ENCODE measurements at regions not wholly inside any gene's neighbourhood (a gene's known extent, or its start where the extent isn't known, plus 50 kb on each side); places are given as distances from the start of the nearest gene placed in this dataset.

DNA sequence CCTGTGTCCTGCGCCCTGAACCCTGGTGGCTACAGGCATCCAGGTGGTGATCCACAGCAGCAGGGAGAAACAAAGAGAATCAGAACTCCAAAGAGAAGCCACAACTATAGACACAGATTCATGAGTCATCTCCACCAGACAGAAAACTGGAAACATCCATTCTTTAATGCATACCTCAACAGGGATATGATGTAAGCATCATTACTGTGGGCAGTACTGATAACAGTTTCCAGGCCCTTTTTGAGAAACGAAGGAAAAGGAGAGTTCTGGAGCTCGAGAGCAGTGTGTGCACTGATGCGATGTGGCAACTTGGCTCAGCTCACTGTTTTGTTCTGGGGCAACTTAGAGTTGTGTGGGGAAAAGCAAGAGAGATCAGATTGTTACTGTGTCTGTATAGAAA, 215.6 kb upstream of the ADAMTS16 start:
- no peak overlapping the region for H3K27ac ChIP-seq (ENCODE audit: low read length)
- no peaks in the 10 kb centered on the region for H3K4me1 ChIP-seq (ENCODE audit: control insufficient read depth, low read depth, low read length)
- H3K9ac ChIP-seq (ENCODE audit: low read length), result no peak overlapping the region
- H3K36me3 ChIP-seq (ENCODE audit: control insufficient read depth, low read depth, low read length), result no peaks in the 10 kb centered on the region
- no peaks in the 10 kb centered on the region for H3K9me3 ChIP-seq (ENCODE audit: control insufficient read depth, low read depth, low read length)
- no peak overlapping the region for H3K4me3 ChIP-seq (ENCODE audit: low read length)
- no peaks in the 10 kb centered on the region for H3K27me3 ChIP-seq (ENCODE audit: control insufficient read depth, insufficient read depth, low read length)

GRCh38 chr5:4927097-4927496, 213.0 kb upstream of the ADAMTS16 start:
- no peak overlapping the region for H3K4me3 ChIP-seq (ENCODE audit: low read length)
- H3K9me3 ChIP-seq (ENCODE audit: control insufficient read depth, low read depth, low read length), result no peaks in the 10 kb centered on the region
- no peaks in the 10 kb centered on the region for H3K4me1 ChIP-seq (ENCODE audit: control insufficient read depth, low read depth, low read length)
- H3K27me3 ChIP-seq (ENCODE audit: control insufficient read depth, insufficient read depth, low read length), result no peaks in the 10 kb centered on the region
- H3K9ac ChIP-seq (ENCODE audit: low read length), result no peak overlapping the region
- no peak overlapping the region for H3K27ac ChIP-seq (ENCODE audit: low read length)
- H3K36me3 ChIP-seq (ENCODE audit: control insufficient read depth, low read depth, low read length), result no peaks in the 10 kb centered on the region

DNA sequence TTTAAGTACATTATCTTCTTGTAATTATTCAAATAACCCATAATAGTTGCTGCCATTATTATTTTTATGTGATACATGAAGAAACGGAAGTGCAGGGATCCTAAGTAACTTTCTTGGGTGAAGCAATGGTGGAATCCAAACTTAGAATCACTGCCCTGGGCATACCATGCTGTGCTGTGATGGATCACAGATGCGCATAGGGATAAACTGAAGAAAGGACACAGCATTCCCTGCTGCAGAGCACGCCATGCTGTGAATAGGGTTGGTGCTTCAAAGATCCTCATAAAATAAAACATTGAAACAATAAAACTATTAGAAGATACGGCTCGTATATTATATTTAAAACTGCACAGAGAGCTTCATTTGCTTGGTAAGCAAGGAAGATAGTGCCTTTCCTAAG, 211.7 kb upstream of the ADAMTS16 start:
- Histone ChIP-seq H3K27me3 (ENCODE audit: control insufficient read depth, insufficient read depth, low read length) (no peaks in the 10 kb centered on the region), H3K4me1 (ENCODE audit: control insufficient read depth, low read depth, low read length) (no peaks in the 10 kb centered on the region), H3K9me3 (ENCODE audit: control insufficient read depth, low read depth, low read length) (peaks cover 4% of the 10 kb centered on the region), H3K4me3 (ENCODE audit: low read length) (no peak overlapping the region), H3K36me3 (ENCODE audit: control insufficient read depth, low read depth, low read length) (no peaks in the 10 kb centered on the region), H3K9ac (ENCODE audit: low read length) (no peak overlapping the region), H3K27ac (ENCODE audit: low read length) (no peak overlapping the region)

DNA sequence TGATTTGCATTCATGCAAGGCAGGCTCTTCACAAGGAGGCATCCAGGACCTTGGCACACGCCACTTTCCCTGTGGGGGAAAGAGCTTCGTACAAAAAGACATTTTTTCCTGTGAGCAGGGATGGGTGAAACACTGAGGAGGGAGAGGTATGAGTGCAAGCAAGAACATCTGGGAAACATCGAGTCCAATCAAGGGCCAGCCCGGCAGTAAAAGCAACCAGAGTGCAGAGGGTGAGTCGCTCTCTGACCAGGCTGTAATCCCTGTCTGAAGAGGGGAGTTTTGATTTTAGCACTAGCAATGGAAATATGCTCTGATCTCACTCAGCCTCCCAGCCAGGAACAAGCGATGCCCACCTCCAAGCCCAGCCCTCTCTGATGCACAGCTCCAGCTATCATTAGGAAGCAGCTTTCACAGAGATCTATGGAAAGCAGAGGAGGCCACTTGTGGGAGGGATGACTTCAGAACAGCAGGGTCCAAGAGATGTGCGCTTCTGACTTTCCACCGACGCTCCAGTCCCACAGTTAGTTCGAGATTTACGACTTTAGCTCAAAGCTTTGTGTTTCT, 211.0 kb upstream of the ADAMTS16 start:
- no peaks in the 10 kb centered on the region for H3K27me3 ChIP-seq (ENCODE audit: control insufficient read depth, insufficient read depth, low read length)
- no peak overlapping the region for H3K4me3 ChIP-seq (ENCODE audit: low read length)
- H3K27ac ChIP-seq (ENCODE audit: low read length), result no peak overlapping the region
- peaks cover 4% of the 10 kb centered on the region for H3K9me3 ChIP-seq (ENCODE audit: control insufficient read depth, low read depth, low read length)
- no peaks in the 10 kb centered on the region for H3K4me1 ChIP-seq (ENCODE audit: control insufficient read depth, low read depth, low read length)
- no peak overlapping the region for H3K9ac ChIP-seq (ENCODE audit: low read length)
- H3K36me3 ChIP-seq (ENCODE audit: control insufficient read depth, low read depth, low read length), result no peaks in the 10 kb centered on the region

DNA sequence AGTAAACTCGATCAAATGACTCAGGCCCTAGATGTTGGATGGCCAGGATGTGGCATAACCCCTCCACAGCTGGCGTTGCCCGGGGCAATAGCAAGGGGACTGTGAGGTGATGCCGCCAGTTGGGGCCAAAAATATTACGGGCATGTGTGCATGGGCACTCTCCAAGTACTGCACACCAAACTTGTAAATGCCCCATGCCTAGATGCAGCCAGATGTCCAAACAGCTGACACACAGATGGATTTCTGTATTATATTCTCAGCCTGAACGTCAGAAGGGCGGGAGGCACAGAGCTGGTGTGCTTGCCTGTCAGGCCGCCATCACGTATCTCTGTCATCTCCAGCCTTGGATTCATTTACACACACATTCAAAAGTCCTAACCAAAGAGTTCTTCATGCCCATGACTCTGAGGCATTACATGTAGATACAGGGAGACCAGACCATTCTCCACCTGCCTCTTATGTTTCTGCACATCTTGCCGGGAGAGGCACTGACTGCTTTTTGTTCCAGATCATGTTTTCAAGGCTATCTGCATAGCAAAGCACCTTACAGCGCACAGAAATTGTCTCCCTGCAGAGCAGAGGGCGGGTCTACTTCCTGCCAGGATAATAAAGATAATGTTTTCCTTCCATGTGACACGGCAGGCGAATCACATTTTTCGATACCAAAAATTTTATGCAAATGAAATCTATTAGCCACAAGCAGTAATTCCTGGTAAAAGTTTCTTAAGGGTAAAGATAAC, 200.9 kb upstream of the ADAMTS16 start:
- H3K9me3 ChIP-seq (ENCODE audit: control insufficient read depth, low read depth, low read length), result no peaks in the 10 kb centered on the region
- no peak overlapping the region for H3K27ac ChIP-seq (ENCODE audit: low read length)
- H3K9ac ChIP-seq (ENCODE audit: low read length), result no peak overlapping the region
- no peak overlapping the region for H3K4me3 ChIP-seq (ENCODE audit: low read length)
- peaks cover 7% of the 10 kb centered on the region for H3K4me1 ChIP-seq (ENCODE audit: control insufficient read depth, low read depth, low read length)
- H3K36me3 ChIP-seq (ENCODE audit: control insufficient read depth, low read depth, low read length), result no peaks in the 10 kb centered on the region
- no peaks in the 10 kb centered on the region for H3K27me3 ChIP-seq (ENCODE audit: control insufficient read depth, insufficient read depth, low read length)

- Histone ChIP-seq H3K4me3 (ENCODE audit: low read length) (no peak overlapping the region), H3K27me3 (ENCODE audit: control insufficient read depth, insufficient read depth, low read length) (no peaks in the 10 kb centered on the region), H3K36me3 (ENCODE audit: control insufficient read depth, low read depth, low read length) (no peaks in the 10 kb centered on the region), H3K4me1 (ENCODE audit: control insufficient read depth, low read depth, low read length) (peaks cover 7% of the 10 kb centered on the region), H3K27ac (ENCODE audit: low read length) (no peak overlapping the region), H3K9ac (ENCODE audit: low read length) (no peak overlapping the region), H3K9me3 (ENCODE audit: control insufficient read depth, low read depth, low read length) (no peaks in the 10 kb centered on the region)
These were observed 199.0 kb upstream of the ADAMTS16 start for GRCh38 chr5:4941161-4941560.

DNA sequence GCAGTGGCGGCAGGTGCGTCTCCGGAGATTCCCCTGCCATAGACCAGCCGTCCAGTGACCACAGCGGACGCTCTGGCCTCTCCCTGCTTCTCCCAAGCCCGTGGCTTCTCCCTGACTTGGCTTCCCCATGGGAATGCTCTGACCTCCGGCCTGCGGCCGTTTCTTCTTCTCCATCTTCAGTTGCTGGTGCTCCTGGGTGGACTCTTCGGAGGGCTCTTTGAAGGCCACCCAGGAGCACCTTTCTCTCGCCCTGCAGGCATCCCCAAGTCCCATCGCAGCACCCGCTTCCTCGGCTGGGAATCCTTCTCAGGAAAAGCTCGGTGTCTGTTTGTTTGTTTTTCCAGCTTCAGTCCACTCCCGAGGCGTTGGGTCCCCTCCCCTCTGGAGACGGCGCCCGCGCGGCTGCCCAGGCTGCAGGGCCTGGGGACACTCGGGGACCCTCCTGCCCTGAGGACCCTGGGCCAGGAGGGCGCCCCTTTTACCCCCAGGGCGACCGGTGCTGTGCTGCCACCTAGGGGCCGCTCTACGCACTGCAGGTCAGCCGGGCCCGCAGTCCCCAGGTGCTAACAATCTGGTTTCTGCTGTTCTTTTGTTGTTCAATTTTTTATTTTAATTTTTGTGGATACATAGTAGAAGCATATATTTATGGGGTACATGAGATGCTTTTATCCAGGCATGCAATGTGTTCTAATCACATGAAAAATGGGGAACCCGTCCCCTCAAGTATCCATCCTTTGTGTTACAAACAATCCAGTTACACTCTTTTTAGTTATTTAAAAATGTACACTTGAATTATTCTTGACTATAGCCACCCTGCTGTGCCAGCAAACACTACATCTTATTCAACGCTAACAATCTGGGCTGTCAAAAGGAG, 197.9 kb upstream of the ADAMTS16 start:
- no peaks in the 10 kb centered on the region for H3K9me3 ChIP-seq (ENCODE audit: control insufficient read depth, low read depth, low read length)

GRCh38 chr5:4942831-4943178, 197.3 kb upstream of the ADAMTS16 start:
- Histone ChIP-seq H3K27me3 (ENCODE audit: control insufficient read depth, insufficient read depth, low read length) (no peaks in the 10 kb centered on the region), H3K4me3 (ENCODE audit: low read length) (no peak overlapping the region)

More for the DNA sequence above, 197.9 kb upstream of the ADAMTS16 start:
- Histone ChIP-seq H3K36me3 (ENCODE audit: control insufficient read depth, low read depth, low read length) (no peaks in the 10 kb centered on the region), H3K27ac (ENCODE audit: low read length) (no peak overlapping the region), H3K9ac (ENCODE audit: low read length) (no peak overlapping the region), H3K4me1 (ENCODE audit: control insufficient read depth, low read depth, low read length) (peaks cover 7% of the 10 kb centered on the region), H3K4me3 (ENCODE audit: low read length) (no peak overlapping the region), H3K27me3 (ENCODE audit: control insufficient read depth, insufficient read depth, low read length) (no peaks in the 10 kb centered on the region)

DNA sequence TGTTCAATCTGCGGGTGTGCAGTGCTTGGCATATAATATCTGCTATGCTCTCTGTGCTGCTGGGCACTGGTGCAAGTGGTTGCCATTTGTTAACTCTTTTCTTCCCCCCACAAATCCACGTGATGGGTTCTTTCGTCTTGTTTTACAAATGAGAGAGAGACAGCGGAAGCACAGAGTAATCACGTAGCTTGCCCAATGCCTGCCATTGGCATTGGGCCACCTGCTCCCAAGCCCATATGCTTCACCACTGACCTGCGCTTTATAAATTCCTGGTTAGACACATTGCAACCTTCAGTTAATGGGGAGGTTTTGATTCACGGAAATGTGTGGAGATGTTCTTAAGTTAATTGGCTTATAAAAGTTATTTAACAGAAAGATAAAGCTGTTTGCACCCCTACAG, 194.8 kb upstream of the ADAMTS16 start:
- Histone ChIP-seq H3K27me3 (ENCODE audit: control insufficient read depth, insufficient read depth, low read length) (no peaks in the 10 kb centered on the region), H3K4me1 (ENCODE audit: control insufficient read depth, low read depth, low read length) (peaks cover 7% of the 10 kb centered on the region), H3K27ac (ENCODE audit: low read length) (no peak overlapping the region), H3K36me3 (ENCODE audit: control insufficient read depth, low read depth, low read length) (no peaks in the 10 kb centered on the region), H3K9me3 (ENCODE audit: control insufficient read depth, low read depth, low read length) (no peaks in the 10 kb centered on the region), H3K9ac (ENCODE audit: low read length) (no peak overlapping the region), H3K4me3 (ENCODE audit: low read length) (no peak overlapping the region)

More at GRCh38 chr5:4942831-4943178, 197.3 kb upstream of the ADAMTS16 start:
- Histone ChIP-seq H3K9me3 (ENCODE audit: control insufficient read depth, low read depth, low read length) (no peaks in the 10 kb centered on the region), H3K4me1 (ENCODE audit: control insufficient read depth, low read depth, low read length) (peaks cover 7% of the 10 kb centered on the region), H3K36me3 (ENCODE audit: control insufficient read depth, low read depth, low read length) (no peaks in the 10 kb centered on the region), H3K27ac (ENCODE audit: low read length) (no peak overlapping the region), H3K9ac (ENCODE audit: low read length) (no peak overlapping the region)

DNA sequence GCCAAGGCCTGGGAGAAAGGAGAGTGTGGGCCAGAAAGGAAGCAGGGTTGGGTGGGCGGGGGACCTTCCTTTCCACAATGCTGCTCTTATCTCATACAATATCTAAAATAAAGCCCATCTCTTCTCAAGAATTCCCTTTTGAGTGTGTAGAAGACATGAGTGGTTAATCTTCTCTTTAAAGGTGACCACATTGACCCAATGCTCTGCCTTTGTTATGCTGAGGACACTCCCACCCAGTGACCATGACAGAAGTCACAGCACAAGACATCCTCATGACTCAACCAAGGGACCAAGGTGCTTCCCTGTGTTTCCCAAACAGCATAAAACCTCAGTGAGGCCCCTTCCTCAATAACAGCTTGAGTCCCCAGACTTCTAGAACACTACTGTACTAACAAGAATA, 193.0 kb upstream of the ADAMTS16 start:
- H3K27ac ChIP-seq (ENCODE audit: low read length), result no peak overlapping the region
- H3K9ac ChIP-seq (ENCODE audit: low read length), result no peak overlapping the region
- H3K36me3 ChIP-seq (ENCODE audit: control insufficient read depth, low read depth, low read length), result no peaks in the 10 kb centered on the region
- H3K27me3 ChIP-seq (ENCODE audit: control insufficient read depth, insufficient read depth, low read length), result no peaks in the 10 kb centered on the region
- H3K4me1 ChIP-seq (ENCODE audit: control insufficient read depth, low read depth, low read length), result peaks cover 7% of the 10 kb centered on the region
- H3K9me3 ChIP-seq (ENCODE audit: control insufficient read depth, low read depth, low read length), result no peaks in the 10 kb centered on the region
- H3K4me3 ChIP-seq (ENCODE audit: low read length), result no peak overlapping the region

GRCh38 chr5:4947893-4948536, 192.1 kb upstream of the ADAMTS16 start:
- H3K27me3 ChIP-seq (ENCODE audit: control insufficient read depth, insufficient read depth, low read length), result no peaks in the 10 kb centered on the region
- no peaks in the 10 kb centered on the region for H3K4me1 ChIP-seq (ENCODE audit: control insufficient read depth, low read depth, low read length)
- H3K27ac ChIP-seq (ENCODE audit: low read length), result no peak overlapping the region
- H3K36me3 ChIP-seq (ENCODE audit: control insufficient read depth, low read depth, low read length), result no peaks in the 10 kb centered on the region
- H3K4me3 ChIP-seq (ENCODE audit: low read length), result no peak overlapping the region
- H3K9me3 ChIP-seq (ENCODE audit: control insufficient read depth, low read depth, low read length), result no peaks in the 10 kb centered on the region
- H3K9ac ChIP-seq (ENCODE audit: low read length), result no peak overlapping the region
